ENCODE measurements at regions not wholly inside any gene's neighbourhood (a gene's known extent, or its start where the extent isn't known, plus 50 kb on each side); places are given as distances from the start of the nearest gene placed in this dataset.

DNA sequence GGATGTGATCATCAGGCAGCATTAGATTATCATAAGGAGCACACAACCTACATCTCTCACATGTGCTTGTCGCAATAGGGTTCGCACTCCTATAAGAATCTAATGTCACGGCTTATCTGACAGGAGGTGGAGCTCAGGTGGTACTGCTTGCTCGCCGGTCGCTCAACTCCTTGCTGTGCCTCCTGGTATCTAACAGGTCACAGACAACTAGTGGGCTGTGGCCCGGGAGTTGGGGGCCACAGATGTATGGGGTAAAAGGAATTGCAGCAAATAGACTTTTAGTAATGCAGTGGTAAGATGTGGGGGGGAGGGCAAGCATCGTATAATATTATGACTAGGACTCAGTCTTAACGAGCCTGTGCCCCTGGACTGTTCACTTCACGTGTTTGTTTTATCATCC lies 624.8 kb downstream of the CENPC start:
- CTCF ChIA-PET: no interaction called here
- Mint-ChIP-seq H3K9me3 (peaks cover 7% of the 10 kb centered on the region), H3K4me1 (no peaks in the 10 kb centered on the region), H3K4me3 (no peak overlapping the region), H3K27ac (no peak overlapping the region), H3K36me3 (no peaks in the 10 kb centered on the region), H3K27me3 (no peaks in the 10 kb centered on the region)
- no peak for DNase-seq

DNA sequence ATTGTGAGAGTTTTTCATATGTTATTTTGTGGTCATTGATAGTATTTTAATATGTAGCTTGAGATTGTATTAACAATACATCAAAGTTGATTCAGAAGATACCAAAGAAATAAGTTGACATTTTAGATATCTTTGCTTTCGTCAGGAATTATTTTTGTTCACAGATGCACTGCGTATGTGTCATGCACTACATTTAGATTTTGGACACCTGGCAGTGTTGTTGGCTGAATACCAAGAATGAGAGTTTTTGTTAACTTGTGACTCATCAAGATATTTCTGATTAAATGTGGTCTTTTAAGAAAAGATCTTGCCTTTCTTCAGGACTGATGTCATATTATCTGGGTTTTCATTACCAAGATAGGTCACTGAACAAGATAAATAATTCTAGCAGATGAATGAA lies 633.4 kb downstream of the CENPC start:
- DNase-seq: no peak

DNA sequence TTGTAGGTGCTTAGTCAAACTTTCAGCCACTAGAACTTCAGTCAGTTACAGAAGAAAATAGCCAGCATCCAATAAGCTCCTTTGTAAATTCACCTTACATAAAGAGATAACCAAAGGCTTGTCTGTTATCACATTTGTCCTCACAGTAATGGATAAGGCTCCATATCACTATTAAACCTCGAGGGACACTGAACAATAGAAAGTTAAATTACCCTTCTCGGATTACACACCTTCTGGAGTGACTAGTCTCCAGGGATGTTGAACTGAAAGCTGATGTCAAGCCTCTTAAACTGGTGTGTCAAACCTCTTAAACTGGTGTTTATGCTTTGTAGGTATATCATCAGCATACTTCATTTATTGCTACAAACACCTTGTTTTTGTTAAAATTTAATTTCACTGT lies 639.0 kb downstream of the CENPC start:
- DNase-seq: no peak
- H3K4me1 Mint-ChIP-seq: no peaks in the 10 kb centered on the region
- no peaks in the 10 kb centered on the region for H3K9me3 Mint-ChIP-seq
- no peaks in the 10 kb centered on the region for H3K27me3 Mint-ChIP-seq
- CTCF ChIA-PET: no interaction called here
- no peaks in the 10 kb centered on the region for H3K36me3 Mint-ChIP-seq
- no peak overlapping the region for H3K27ac Mint-ChIP-seq
- H3K4me3 Mint-ChIP-seq: no peak overlapping the region

More for the DNA sequence above, 633.4 kb downstream of the CENPC start:
- CTCF ChIA-PET: no interaction called here
- Mint-ChIP-seq H3K4me1 (no peaks in the 10 kb centered on the region), H3K27ac (no peak overlapping the region), H3K9me3 (peaks cover under 1% of the 10 kb centered on the region), H3K36me3 (no peaks in the 10 kb centered on the region), H3K4me3 (no peak overlapping the region), H3K27me3 (no peaks in the 10 kb centered on the region)

DNA sequence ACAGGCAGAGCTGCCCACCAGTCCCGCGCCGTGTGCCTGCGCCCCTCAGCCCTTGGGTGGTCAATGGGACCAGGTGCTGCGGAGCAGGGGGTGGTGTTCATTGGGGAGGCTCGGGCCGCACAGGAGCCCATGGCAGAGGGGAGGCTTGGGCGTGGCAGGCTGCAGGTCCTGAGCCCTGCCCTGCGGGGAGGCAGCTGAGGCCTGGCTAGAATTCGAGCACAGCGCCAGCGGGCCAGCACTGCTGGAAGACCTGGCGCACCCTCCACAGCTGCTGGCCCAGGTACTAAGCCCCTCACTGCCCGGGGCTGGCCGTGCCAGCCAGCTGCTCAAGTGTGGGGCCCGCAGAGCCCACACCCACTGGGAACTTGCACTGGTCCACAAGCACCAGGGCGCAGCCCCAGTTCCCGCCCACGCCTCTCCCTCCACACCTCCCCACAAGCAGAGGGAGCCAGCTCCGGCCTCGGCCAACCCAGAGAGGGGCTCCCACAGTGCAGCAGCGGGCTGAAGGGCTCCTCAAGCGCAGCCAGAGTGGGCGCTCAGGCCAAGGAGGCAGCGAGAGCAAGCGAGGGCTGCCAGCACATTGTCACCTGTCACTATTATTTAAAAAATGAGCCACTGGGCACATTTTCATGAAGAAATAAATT lies 645.8 kb downstream of the CENPC start:
- Mint-ChIP-seq H3K9me3 (peaks cover 7% of the 10 kb centered on the region), H3K27ac (no peak overlapping the region), H3K4me3 (no peak overlapping the region), H3K27me3 (no peaks in the 10 kb centered on the region), H3K4me1 (no peaks in the 10 kb centered on the region), H3K36me3 (no peaks in the 10 kb centered on the region)
- no peak for DNase-seq
- CTCF ChIA-PET: no interaction called here

DNA sequence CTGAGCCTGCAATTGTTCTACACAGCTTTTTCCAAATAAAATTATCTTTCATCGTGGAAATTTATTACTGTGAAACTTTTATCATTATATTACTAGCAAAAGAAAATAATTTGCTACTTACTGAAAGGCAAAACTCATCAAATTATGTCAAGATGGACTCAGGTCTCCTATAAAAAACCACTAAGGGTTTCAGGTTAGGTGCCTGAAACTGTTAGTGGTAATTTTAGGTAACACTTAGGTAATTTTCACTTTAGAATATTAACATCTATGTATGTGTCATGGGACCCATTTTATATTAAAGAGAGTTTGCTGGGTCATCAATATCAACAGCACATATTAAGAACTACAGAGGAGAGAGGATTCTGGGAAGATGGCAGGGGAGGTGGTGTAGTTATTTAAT lies 651.5 kb downstream of the CENPC start:
- no peak for DNase-seq
- Mint-ChIP-seq H3K9me3 (peaks cover 5% of the 10 kb centered on the region), H3K4me3 (no peak overlapping the region), H3K4me1 (no peaks in the 10 kb centered on the region), H3K27me3 (no peaks in the 10 kb centered on the region), H3K36me3 (no peaks in the 10 kb centered on the region), H3K27ac (no peak overlapping the region)
- CTCF ChIA-PET: no interaction called here

DNA sequence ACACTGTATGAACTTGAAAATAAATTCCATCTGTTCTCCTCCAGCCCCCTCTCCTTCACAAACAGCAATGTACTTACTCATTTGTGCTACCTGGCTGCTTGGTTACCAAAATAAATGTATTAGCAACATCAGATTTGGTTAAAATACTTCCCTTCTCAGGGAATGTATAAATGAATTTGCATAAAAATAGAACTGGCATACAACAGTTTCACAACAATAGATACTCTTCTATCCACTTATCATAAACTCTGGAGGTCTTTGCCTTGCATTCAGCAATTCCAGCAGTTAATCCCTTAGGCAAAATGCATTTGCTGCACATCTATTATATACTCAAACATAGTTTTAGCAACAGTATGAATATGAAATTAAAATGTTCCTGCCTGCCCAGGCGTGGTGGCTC lies 658.2 kb downstream of the CENPC start:
- H3K4me3 Mint-ChIP-seq: no peak overlapping the region
- CTCF ChIA-PET: no interaction called here
- peaks cover 10% of the 10 kb centered on the region for H3K9me3 Mint-ChIP-seq
- H3K4me1 Mint-ChIP-seq: no peaks in the 10 kb centered on the region
- H3K27me3 Mint-ChIP-seq: no peaks in the 10 kb centered on the region
- DNase-seq: no peak
- H3K27ac Mint-ChIP-seq: no peak overlapping the region
- no peaks in the 10 kb centered on the region for H3K36me3 Mint-ChIP-seq

DNA sequence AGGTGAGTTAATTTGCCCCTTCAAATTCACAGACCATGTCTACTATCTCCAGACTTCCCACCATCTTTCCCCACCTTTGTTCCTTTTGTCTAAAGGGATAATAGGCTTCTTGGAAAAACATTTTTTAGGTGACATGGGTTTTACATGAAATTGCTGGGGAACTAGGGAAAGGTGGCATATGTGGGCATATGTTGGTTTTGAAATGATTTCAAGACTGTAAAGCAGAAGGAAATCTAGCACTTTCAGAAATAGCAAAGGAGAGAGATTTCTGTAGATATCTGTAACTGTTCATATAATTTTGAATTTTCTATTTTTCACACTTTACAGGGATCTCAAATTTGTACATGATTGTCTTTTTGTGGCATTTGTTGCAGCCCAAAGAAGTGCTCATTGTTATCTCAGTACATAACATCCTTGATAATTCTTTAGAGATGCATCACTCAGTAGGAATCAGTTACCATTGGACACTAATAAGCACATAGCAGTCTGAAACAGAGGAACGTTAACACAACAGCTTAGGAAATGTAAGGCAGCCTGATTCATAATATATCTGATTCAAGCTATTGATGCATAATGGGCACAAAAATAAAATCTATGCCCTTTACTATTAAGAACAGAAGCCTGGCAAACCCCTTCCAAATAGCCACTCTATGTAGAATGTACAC lies 659.7 kb downstream of the CENPC start:
- Mint-ChIP-seq H3K9me3 (peaks cover 13% of the 10 kb centered on the region), H3K36me3 (no peaks in the 10 kb centered on the region), H3K4me1 (no peaks in the 10 kb centered on the region), H3K4me3 (no peak overlapping the region), H3K27me3 (no peaks in the 10 kb centered on the region), H3K27ac (no peak overlapping the region)
- CTCF ChIA-PET: no interaction called here
- DNase-seq: no peak

DNA sequence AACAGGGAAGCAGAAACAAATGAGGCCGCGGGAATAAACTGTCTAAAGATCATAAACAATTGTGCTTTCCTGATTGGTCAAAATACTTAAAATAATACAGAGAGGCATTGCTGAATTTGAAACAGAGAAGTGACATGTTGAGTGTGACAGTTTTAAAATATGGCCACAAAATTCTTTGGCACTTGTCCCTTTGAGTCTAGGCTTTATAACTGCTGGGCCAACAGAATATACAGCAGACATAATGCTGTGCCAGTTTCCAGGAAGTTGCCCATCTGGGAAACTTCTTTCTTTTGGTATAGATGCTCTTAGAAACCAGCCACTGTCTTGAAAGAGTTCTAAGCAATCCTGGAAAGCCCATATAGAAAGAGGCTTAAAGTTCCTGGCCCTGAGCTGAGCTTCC lies 668.4 kb downstream of the CENPC start:
- CTCF ChIA-PET: no interaction called here
- Mint-ChIP-seq H3K4me3 (no peak overlapping the region), H3K36me3 (no peaks in the 10 kb centered on the region), H3K27ac (no peak overlapping the region), H3K9me3 (peaks cover 5% of the 10 kb centered on the region), H3K27me3 (no peaks in the 10 kb centered on the region), H3K4me1 (no peaks in the 10 kb centered on the region)
- no peak for DNase-seq

DNA sequence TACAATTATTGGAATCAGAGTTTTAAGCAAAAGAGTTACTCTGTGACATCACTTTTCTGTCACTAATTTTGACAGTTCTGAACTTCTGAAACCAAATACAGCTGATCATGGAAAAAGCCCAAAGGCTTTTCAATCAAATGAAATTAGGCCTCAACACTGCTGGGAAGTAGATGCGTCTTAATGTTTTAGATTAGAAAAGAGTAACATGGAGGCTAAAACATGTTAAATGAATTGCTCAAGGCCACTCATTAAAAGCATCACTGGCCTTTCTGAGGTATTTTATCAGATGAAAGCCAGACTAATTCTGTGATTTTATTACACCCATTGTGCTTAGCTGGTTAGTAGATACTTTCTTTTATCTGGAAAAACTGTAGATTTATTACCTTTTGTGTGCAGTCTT lies 672.6 kb downstream of the CENPC start:
- Mint-ChIP-seq H3K36me3 (no peaks in the 10 kb centered on the region), H3K27ac (no peak overlapping the region), H3K4me3 (no peak overlapping the region), H3K9me3 (no peaks in the 10 kb centered on the region), H3K27me3 (no peaks in the 10 kb centered on the region), H3K4me1 (no peaks in the 10 kb centered on the region)
- no peak for DNase-seq
- CTCF ChIA-PET: no interaction called here

DNA sequence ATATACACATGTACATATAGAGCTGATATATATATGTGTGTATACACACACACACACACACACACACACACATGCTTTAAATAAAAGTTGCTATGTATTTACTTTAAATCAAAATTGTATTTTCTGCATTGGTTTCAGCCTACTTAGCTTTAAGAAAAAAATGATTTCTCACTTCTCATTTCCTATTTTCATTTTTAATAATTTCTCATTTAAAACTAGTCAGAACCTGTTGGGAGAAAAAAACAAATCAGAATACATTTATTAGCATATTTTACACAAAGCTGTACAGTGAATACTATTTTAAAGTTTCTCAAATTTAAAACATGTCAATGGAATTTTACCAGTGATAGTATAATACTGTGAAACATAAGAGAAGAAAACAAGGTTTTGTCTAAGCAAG lies 681.8 kb downstream of the CENPC start:
- H3K36me3 Mint-ChIP-seq: no peaks in the 10 kb centered on the region
- H3K27me3 Mint-ChIP-seq: no peaks in the 10 kb centered on the region
- no peak for DNase-seq
- peaks cover 10% of the 10 kb centered on the region for H3K9me3 Mint-ChIP-seq
- no peak overlapping the region for H3K4me3 Mint-ChIP-seq
- CTCF ChIA-PET: no interaction called here
- H3K4me1 Mint-ChIP-seq: no peaks in the 10 kb centered on the region
- no peak overlapping the region for H3K27ac Mint-ChIP-seq

DNA sequence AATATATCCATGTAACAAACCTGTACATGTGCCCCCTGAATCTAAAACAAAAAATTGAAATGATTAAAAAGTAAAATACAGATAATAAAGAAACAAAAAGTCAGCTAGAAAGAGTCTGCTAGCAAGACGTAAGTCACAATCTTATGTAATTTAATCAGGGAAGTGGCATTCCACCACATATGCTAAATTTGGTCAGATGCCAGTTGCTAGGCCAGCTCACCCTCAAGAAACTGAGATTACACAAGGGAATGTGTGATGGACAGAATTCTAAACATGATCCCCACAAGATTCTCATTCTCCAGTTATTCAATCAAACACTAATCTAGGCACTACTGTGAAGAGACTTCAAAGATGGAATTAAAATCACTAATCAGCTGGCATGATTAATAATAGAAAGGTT lies 689.3 kb downstream of the CENPC start:
- Mint-ChIP-seq H3K27ac (no peak overlapping the region), H3K36me3 (no peaks in the 10 kb centered on the region), H3K4me1 (no peaks in the 10 kb centered on the region), H3K9me3 (peaks cover 5% of the 10 kb centered on the region), H3K4me3 (no peak overlapping the region), H3K27me3 (no peaks in the 10 kb centered on the region)
- CTCF ChIA-PET: no interaction called here
- DNase-seq: no peak

DNA sequence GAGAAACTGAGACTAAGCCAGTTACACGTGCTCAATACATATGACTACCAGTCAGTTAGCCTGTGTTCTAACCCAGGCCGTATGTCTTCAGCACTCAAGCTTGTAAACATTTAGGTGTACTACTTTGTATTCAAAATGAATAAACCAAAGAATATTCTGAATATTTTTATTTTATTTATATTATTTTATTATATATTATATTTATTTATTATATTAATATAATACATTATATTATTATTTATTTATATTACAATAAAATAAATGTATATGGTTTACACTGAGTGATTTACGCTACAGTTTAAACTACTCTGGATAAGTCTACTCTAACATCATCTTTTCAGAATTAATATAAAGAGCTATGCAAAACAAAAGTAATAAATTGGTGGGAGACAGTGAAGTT lies 691.5 kb downstream of the CENPC start:
- Mint-ChIP-seq H3K36me3 (no peaks in the 10 kb centered on the region), H3K27me3 (no peaks in the 10 kb centered on the region), H3K4me3 (no peak overlapping the region), H3K4me1 (no peaks in the 10 kb centered on the region), H3K27ac (no peak overlapping the region), H3K9me3 (no peaks in the 10 kb centered on the region)
- CTCF ChIA-PET: no interaction called here
- DNase-seq: no peak

DNA sequence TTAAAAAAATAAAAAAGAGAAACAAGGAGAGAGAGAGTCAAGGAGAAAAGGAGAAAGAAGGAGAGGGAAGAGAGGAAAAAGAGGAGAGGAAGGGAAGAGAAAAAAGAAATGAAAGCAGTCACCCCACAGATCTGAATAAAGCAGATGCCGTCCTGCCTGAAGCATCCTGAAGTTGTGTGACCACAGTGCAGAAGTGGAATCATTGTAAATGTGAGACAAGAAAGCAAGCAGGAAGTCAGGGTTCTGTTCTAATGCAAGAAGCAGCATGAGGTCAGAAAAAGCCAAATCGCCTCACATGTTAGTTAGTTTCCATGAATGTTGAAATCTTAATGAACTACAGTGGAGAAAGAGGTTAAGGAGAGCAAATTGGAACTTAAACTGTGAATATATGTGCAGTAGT lies 692.5 kb downstream of the CENPC start:
- no peak overlapping the region for H3K4me3 Mint-ChIP-seq
- no peak for DNase-seq
- no peaks in the 10 kb centered on the region for H3K36me3 Mint-ChIP-seq
- no peak overlapping the region for H3K27ac Mint-ChIP-seq
- no peaks in the 10 kb centered on the region for H3K4me1 Mint-ChIP-seq
- no peaks in the 10 kb centered on the region for H3K9me3 Mint-ChIP-seq
- H3K27me3 Mint-ChIP-seq: no peaks in the 10 kb centered on the region
- CTCF ChIA-PET: no interaction called here

DNA sequence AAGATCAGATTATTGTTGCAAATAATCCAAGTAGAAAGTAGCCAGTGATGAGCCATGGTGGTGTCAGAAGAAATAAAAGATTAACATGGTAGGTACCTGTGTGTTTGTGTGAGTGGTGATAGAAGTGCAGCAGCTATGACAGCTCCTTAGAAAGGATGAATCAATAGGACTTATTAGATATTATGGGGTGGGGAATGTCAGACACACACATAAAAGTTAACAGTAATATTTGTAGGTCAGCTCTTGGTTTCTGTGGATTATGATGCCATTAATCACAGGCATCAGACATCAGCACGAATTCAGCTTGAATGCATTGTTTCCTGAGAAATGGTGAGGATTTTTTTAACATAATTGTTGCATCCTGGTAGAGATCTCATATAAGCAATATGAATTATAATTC lies 695.7 kb downstream of the CENPC start:
- Mint-ChIP-seq H3K4me3 (no peak overlapping the region), H3K4me1 (no peaks in the 10 kb centered on the region), H3K27ac (no peak overlapping the region), H3K27me3 (no peaks in the 10 kb centered on the region), H3K9me3 (no peaks in the 10 kb centered on the region), H3K36me3 (no peaks in the 10 kb centered on the region)
- no peak for DNase-seq
- CTCF ChIA-PET: no interaction called here

DNA sequence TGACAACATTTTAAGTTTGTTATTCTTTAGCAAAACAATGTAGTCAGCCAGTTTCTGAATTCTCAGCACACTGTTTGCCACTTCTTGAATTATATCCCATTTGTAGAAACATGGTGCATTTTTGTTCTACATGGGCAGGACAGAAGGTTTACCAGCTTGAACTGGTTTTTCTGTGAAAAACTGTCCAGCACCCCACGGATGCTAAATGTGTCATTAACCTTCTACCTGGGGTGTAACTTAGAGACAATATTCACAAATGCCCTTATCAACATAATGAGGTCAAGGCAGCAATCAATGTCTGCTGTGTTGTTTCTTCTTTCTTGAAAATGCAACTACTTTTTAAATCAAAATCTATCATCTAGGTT lies 702.6 kb downstream of the CENPC start:
- no peaks in the 10 kb centered on the region for H3K27me3 Mint-ChIP-seq
- H3K36me3 Mint-ChIP-seq: no peaks in the 10 kb centered on the region
- DNase-seq: no peak
- no peak overlapping the region for H3K4me3 Mint-ChIP-seq
- CTCF ChIA-PET: no interaction called here
- no peaks in the 10 kb centered on the region for H3K4me1 Mint-ChIP-seq
- peaks cover 4% of the 10 kb centered on the region for H3K9me3 Mint-ChIP-seq
- no peak overlapping the region for H3K27ac Mint-ChIP-seq

Data from activated naive CD4-positive, alpha-beta T cell treated with anti-CD3 and anti-CD28 coated beads, Interleukin-2, amount 10 ng/mL, durations not matched to agents 7 days and 5 days (primary cell).